HCT116 (cell line): ENCODE measurements at regions not wholly inside any gene's neighbourhood (a gene's known extent, or its start where the extent isn't known, plus 50 kb on each side); places are given as distances from the start of the nearest gene placed in this dataset.

ENCODE experiments used
- ATAC-seq: fragments of 200-7000 bp; cut with Tn5 transposase; 2 replicates; pipeline ENCODE4 v1.9.1; 2020; ENCODE audit warnings: mild to moderate bottlenecking, moderate library complexity
- BruUV-seq: library from RNA; stranded (reverse); fragments of 400-500 nt; replicated peaks from 2 replicates; lab custom pipeline; 2021; lab: Mats Ljungman, UMichigan
- CTCF ChIA-PET: fragments of 300-600 bp; sonication (Branson Sonifier 250); formaldehyde crosslinking; loops from one replicate; lab custom pipeline; 2021; ENCODE audit warnings: antibody characterized with exemption; lab: Charles Lee
- POLR2A ChIA-PET: fragments of 300-600, 350-600 bp; sonication (Branson Sonifier 250); formaldehyde crosslinking; loops from one replicate; lab custom pipeline; 2021; ENCODE audit warnings: antibody characterized with exemption; lab: Charles Lee
- RAD21 ChIA-PET, 2 experiments: fragments of 300-600 bp; sonication (Branson Sonifier 250); formaldehyde crosslinking; loops; one replicate each; lab custom pipeline; 2023; ENCODE audit warnings: low total read pairs in 2 of 2; ENCODE audit not compliant: uncharacterized antibody in 2 of 2, unreplicated experiment in 2 of 2, low non-redundant PET in 1 of 2; lab: Charles Lee
- DNase-seq: peaks from one replicate; pipeline ENCODE4 v3.0.0-alpha.2; 2010; ENCODE audit warnings: low read depth, low spot score
- H2AFZ ChIP-seq: fragments of 200-600 bp; shearing (Covaris generic), sonication (generic); 2 replicates; pipeline ENCODE4 v1.6.1; 2017; ENCODE audit warnings: low read depth, mixed run types, mixed read lengths, antibody characterized with exemption, low read length; ENCODE audit not compliant: poor library complexity, severe bottlenecking
- H3K27ac ChIP-seq: 2 replicates; pipeline ENCODE4 v1.5.1; 2012; ENCODE audit warnings: low read depth, low read length
- H3K27me3 ChIP-seq: fragments of 200-600 bp; sonication (generic); 2 replicates; pipeline ENCODE4 v1.6.1; 2016; ENCODE audit warnings: mixed run types, low read length, mixed read lengths; ENCODE audit not compliant: insufficient read depth
- H3K36me3 ChIP-seq, 2 experiments: fragments of 200-500 bp in 1 of 2; fragments of 200-600 bp in 1 of 2; sonication (Bioruptor generic) in 1 of 2; sonication (generic) in 1 of 2; 2 replicates each; pipeline versions ENCODE4 v1.5.1 to v1.6.1; 2014 to 2016; ENCODE audit warnings: low read length in 2 of 2, inconsistent platforms in 1 of 2, mixed read lengths in 1 of 2, mixed run types in 1 of 2; ENCODE audit not compliant: insufficient read depth in 2 of 2, control insufficient read depth in 1 of 2
- H3K4me1 ChIP-seq, 2 experiments: fragments of 200-600 bp in 1 of 2; sonication (generic) in 1 of 2; 2 replicates each; pipeline versions ENCODE4 v1.5.1 to v1.6.1; 2012 to 2017; ENCODE audit warnings: low read length in 2 of 2, inconsistent platforms in 1 of 2, mild to moderate bottlenecking in 1 of 2, mixed read lengths in 1 of 2, mixed run types in 1 of 2, moderate library complexity in 1 of 2; ENCODE audit not compliant: insufficient read depth in 2 of 2, control insufficient read depth in 1 of 2
- H3K4me2 ChIP-seq: fragments of 200-600 bp; sonication (generic); 2 replicates; pipeline ENCODE4 v1.6.1; 2017; ENCODE audit warnings: mixed run types, low read length, mixed read lengths
- H3K4me3 ChIP-seq, 2 experiments: fragments of 200-600 bp in 1 of 2; sonication (generic) in 1 of 2; replicated peaks in 1 of 2; 2 replicates each; pipeline ENCODE4 v1.5.1; 2011 to 2016; ENCODE audit warnings: low read length in 2 of 2, control low read depth in 1 of 2, low read depth in 1 of 2, mild to moderate bottlenecking in 1 of 2, mixed read lengths in 1 of 2, mixed run types in 1 of 2
- H3K79me2 ChIP-seq: fragments of 200-600 bp; sonication (generic); 2 replicates; pipeline ENCODE4 v1.6.1; 2017; ENCODE audit warnings: mild to moderate bottlenecking, mixed run types, low read length, moderate library complexity, mixed read lengths; ENCODE audit not compliant: insufficient read depth
- H3K9ac ChIP-seq: fragments of 200-600 bp; sonication (generic); 2 replicates; pipeline ENCODE4 v1.6.1; 2016; ENCODE audit warnings: low read length, mixed read lengths
- H3K9me2 ChIP-seq: fragments of 200-600 bp; sonication (generic), shearing (Covaris generic); 2 replicates; pipeline ENCODE4 v1.6.1; 2017; ENCODE audit warnings: mixed run types, mild to moderate bottlenecking, moderate library complexity; ENCODE audit not compliant: insufficient read depth
- H3K9me3 ChIP-seq, 2 experiments: fragments of 200-500 bp in 1 of 2; fragments of 200-600 bp in 1 of 2; sonication (Bioruptor generic) in 1 of 2; sonication (generic) in 1 of 2; 2 replicates each; pipeline ENCODE4 v1.6.1; 2014 to 2017; ENCODE audit warnings: low read length in 2 of 2, mixed read lengths in 2 of 2, inconsistent platforms in 1 of 2, low read depth in 1 of 2, mild to moderate bottlenecking in 1 of 2, mixed run types in 1 of 2, moderate library complexity in 1 of 2; ENCODE audit not compliant: control insufficient read depth in 1 of 2, insufficient read depth in 1 of 2
- H4K20me1 ChIP-seq: fragments of 200-600 bp; sonication (generic), shearing (Covaris generic); 2 replicates; pipeline ENCODE4 v1.6.1; 2017; ENCODE audit warnings: mixed run types, mild to moderate bottlenecking, moderate library complexity; ENCODE audit not compliant: insufficient read depth
- CBX3 ChIP-seq: IDR thresholded peaks from 2 replicates; pipeline ENCODE4 v1.6.1; 2012; ENCODE audit warnings: low read depth
- CEBPB ChIP-seq: IDR thresholded peaks from 2 replicates; pipeline ENCODE4 v1.6.1; 2012; ENCODE audit warnings: low read depth
- CTCF ChIP-seq, 3 experiments: fragments of 200-600 bp in 1 of 3; sonication (generic) in 1 of 3; IDR thresholded peaks in 2 of 3; conservative IDR thresholded peaks in 1 of 3; 2 replicates each; pipeline ENCODE4 v1.5.1; 2012 to 2017; ENCODE audit warnings: low read depth in 2 of 3, low read length in 2 of 3, antibody characterized with exemption in 1 of 3, borderline replicate concordance in 1 of 3, control low read depth in 1 of 3, mild to moderate bottlenecking in 1 of 3, mixed read lengths in 1 of 3, mixed run types in 1 of 3, moderate library complexity in 1 of 3; ENCODE audit not compliant: insufficient read depth in 1 of 3
- EGR1 ChIP-seq: IDR thresholded peaks from 2 replicates; pipeline ENCODE4 v1.6.1; 2012; ENCODE audit warnings: low read depth
- ELF1 ChIP-seq: IDR thresholded peaks from 2 replicates; pipeline ENCODE4 v1.6.1; 2012; ENCODE audit warnings: low read depth, borderline replicate concordance
- EZH2phosphoT487 ChIP-seq: fragments of 200-600 bp; IDR thresholded peaks from 2 replicates; pipeline ENCODE4 v1.6.1; 2018; ENCODE audit warnings: antibody characterized with exemption, borderline replicate concordance
- FOSL1 ChIP-seq: IDR thresholded peaks from 2 replicates; pipeline ENCODE4 v1.6.1; 2012; ENCODE audit warnings: low read depth
- JUND ChIP-seq: IDR thresholded peaks from 2 replicates; pipeline ENCODE4 v1.6.1; 2012
- POLR2A ChIP-seq: IDR thresholded peaks from 2 replicates; pipeline ENCODE4 v1.7.0; 2011; ENCODE audit warnings: borderline replicate concordance; ENCODE audit not compliant: insufficient read depth, insufficient read length; ENCODE audit errors: extremely low read depth
- POLR2AphosphoS5 ChIP-seq: IDR thresholded peaks from 2 replicates; pipeline ENCODE4 v1.6.1; 2011; ENCODE audit warnings: mild to moderate bottlenecking, low read depth, low read length, moderate library complexity
- SIN3A ChIP-seq: IDR thresholded peaks from 2 replicates; pipeline ENCODE4 v1.6.1; 2012; ENCODE audit warnings: low read depth
- SP1 ChIP-seq: IDR thresholded peaks from 2 replicates; pipeline ENCODE4 v1.6.1; 2012; ENCODE audit warnings: low read depth
- TCF7L2 ChIP-seq: IDR thresholded peaks from 2 replicates; pipeline ENCODE4 v1.7.0; 2011; ENCODE audit warnings: borderline replicate concordance, inconsistent platforms; ENCODE audit not compliant: insufficient read depth, insufficient read length; ENCODE audit errors: extremely low read depth
- YY1 ChIP-seq: IDR thresholded peaks from 2 replicates; pipeline ENCODE4 v1.6.1; 2011; ENCODE audit warnings: low read length, low read depth, moderate library complexity, mild to moderate bottlenecking; ENCODE audit not compliant: insufficient replicate concordance; ENCODE audit errors: extremely low read depth
- ZFX ChIP-seq: fragments of 450-650 bp; IDR thresholded peaks from 2 replicates; pipeline ENCODE4 v1.6.1; 2017
- intact Hi-C: fragments of 100-400 bp; cut with micrococcal nuclease; formaldehyde crosslinking; loops from 2 replicates; pipeline ENCODE4 v1.10.0; 2022
- TF ChIP-seq, protein P1 (sequence below): IDR thresholded peaks from 2 replicates; pipeline ENCODE4 v1.6.1; 2012
- TF ChIP-seq, protein P2 (sequence below): IDR thresholded peaks from 2 replicates; pipeline ENCODE4 v1.6.1; 2012

GRCh38 chr1:81197591-81197990 lies 603.1 kb upstream of the ADGRL2 start:
- intact Hi-C loops: no loop called here
- no peak overlapping the region for H3K27ac ChIP-seq
- H3K36me3 ChIP-seq: no peaks in the 10 kb centered on the region
- no peak overlapping the region for H3K9ac ChIP-seq
- no peak overlapping the region for H2AFZ ChIP-seq
- TF ChIP-seq FOSL1: no peak
- TF ChIP-seq CBX3: no peak
- no peak for TF ChIP-seq TCF7L2
- TF ChIP-seq POLR2A: no peak
- no peak for TF ChIP-seq SIN3A
- no peak for TF ChIP-seq YY1
- TF ChIP-seq POLR2AphosphoS5: no peak
- TF ChIP-seq, protein P1, sequence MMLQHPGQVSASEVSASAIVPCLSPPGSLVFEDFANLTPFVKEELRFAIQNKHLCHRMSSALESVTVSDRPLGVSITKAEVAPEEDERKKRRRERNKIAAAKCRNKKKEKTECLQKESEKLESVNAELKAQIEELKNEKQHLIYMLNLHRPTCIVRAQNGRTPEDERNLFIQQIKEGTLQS: no peak
- no peak for TF ChIP-seq CTCF (IDR thresholded peaks at IDR 0.05 in 2 of 3, conservative IDR thresholded peaks at IDR 0.05 in 1 of 3; ENCODE audit: borderline replicate concordance in 1 of 3, insufficient read depth in 1 of 3, low read depth in 2 of 3, low read length in 2 of 3)
- no peak for TF ChIP-seq EZH2phosphoT487
- no peak for TF ChIP-seq ZFX
- TF ChIP-seq JUND: no peak
- TF ChIP-seq, protein P2, sequence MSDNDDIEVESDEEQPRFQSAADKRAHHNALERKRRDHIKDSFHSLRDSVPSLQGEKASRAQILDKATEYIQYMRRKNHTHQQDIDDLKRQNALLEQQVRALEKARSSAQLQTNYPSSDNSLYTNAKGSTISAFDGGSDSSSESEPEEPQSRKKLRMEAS: no peak
- no peak for TF ChIP-seq CEBPB
- TF ChIP-seq EGR1: no peak
- TF ChIP-seq SP1: no peak
- TF ChIP-seq ELF1: no peak
- no peaks in the 10 kb centered on the region for H3K9me2 ChIP-seq
- H3K4me3 ChIP-seq: no peak overlapping the region
- no peak for DNase-seq
- ChIA-PET POLR2A (no interaction called here), CTCF (no interaction called here), RAD21 (no interaction called here)
- BruUV-seq: no TSS peak
- no peak overlapping the region for H3K4me2 ChIP-seq
- ATAC-seq: no peak
- H3K9me3 ChIP-seq: no peaks in the 10 kb centered on the region
- H3K27me3 ChIP-seq: no peaks in the 10 kb centered on the region
- no peaks in the 10 kb centered on the region for H3K79me2 ChIP-seq
- no peaks in the 10 kb centered on the region for H3K4me1 ChIP-seq
- H4K20me1 ChIP-seq: no peaks in the 10 kb centered on the region
